ENCODE measurements at regions not wholly inside any gene's neighbourhood (a gene's known extent, or its start where the extent isn't known, plus 50 kb on each side); places are given as distances from the start of the nearest gene placed in this dataset.

GRCh38 chr1:222991177-222991576 is 151.9 kb downstream of the TLR5 start:
- TF ChIP-seq CTCF (IDR thresholded peaks at IDR 0.05; ENCODE audit: borderline replicate concordance, extremely low read depth, low read length, poor library complexity, severe bottlenecking) = no peak
- TF ChIP-seq EZH2 (IDR thresholded peaks at IDR 0.05; ENCODE audit: borderline replicate concordance, low read depth, low read length, severe bottlenecking) = no peak

Measured in DND-41 (cell line).